A673 (cell line): ENCODE measurements at regions not wholly inside any gene's neighbourhood (a gene's known extent, or its start where the extent isn't known, plus 50 kb on each side); places are given as distances from the start of the nearest gene placed in this dataset.

Source experiments
- BruUV-seq: library from RNA; stranded (reverse); fragments of 400-500 nt; replicated peaks from 2 replicates; lab custom pipeline; 2021; lab: Mats Ljungman, UMichigan
- CTCF ChIA-PET: fragments of 300-600 bp; sonication (Branson Sonifier 250); formaldehyde crosslinking; loops from one replicate; lab custom pipeline; 2022; ENCODE audit warnings: antibody characterized with exemption; lab: Charles Lee
- POLR2A ChIA-PET: fragments of 300-600 bp; sonication (Branson Sonifier 250); formaldehyde crosslinking; loops from one replicate; lab custom pipeline; 2022; ENCODE audit warnings: antibody characterized with exemption; ENCODE audit not compliant: low non-redundant PET; lab: Charles Lee
- DNase-seq: peaks from one replicate; pipeline ENCODE4 v3.0.0-alpha.2; 2015; ENCODE audit warnings: low spot score
- H3K27ac ChIP-seq: fragments of 200-600 bp; sonication (generic); 2 replicates; pipeline ENCODE4 v1.5.1; 2016; ENCODE audit warnings: mixed run types, low read depth, mild to moderate bottlenecking, mixed read lengths, antibody characterized with exemption, low read length; ENCODE audit not compliant: poor library complexity, severe bottlenecking
- H3K27me3 ChIP-seq: fragments of 200-600 bp; sonication (generic); replicated peaks from 2 replicates; pipeline ENCODE4 v1.6.1; 2017; ENCODE audit warnings: mixed run types, low read depth, mild to moderate bottlenecking, mixed read lengths, antibody characterized with exemption, low read length; ENCODE audit not compliant: insufficient read depth, poor library complexity
- H3K36me3 ChIP-seq: fragments of 200-600 bp; sonication (generic); 2 replicates; pipeline ENCODE4 v1.6.1; 2016; ENCODE audit warnings: mixed run types, mild to moderate bottlenecking, mixed read lengths, antibody characterized with exemption, low read length; ENCODE audit not compliant: insufficient read depth, poor library complexity, severe bottlenecking
- H3K4me1 ChIP-seq: fragments of 200-600 bp; sonication (generic); 2 replicates; pipeline ENCODE4 v1.6.1; 2017; ENCODE audit warnings: mixed run types, mild to moderate bottlenecking, mixed read lengths, antibody characterized with exemption, low read length; ENCODE audit not compliant: insufficient read depth, poor library complexity, severe bottlenecking
- H3K4me3 ChIP-seq: fragments of 200-600 bp; sonication (generic); 2 replicates; pipeline ENCODE4 v1.5.1; 2016; ENCODE audit warnings: low read depth, mixed run types, mild to moderate bottlenecking, mixed read lengths, low read length; ENCODE audit not compliant: poor library complexity, severe bottlenecking
- H3K9me3 ChIP-seq: fragments of 200-600 bp; sonication (generic); 2 replicates; pipeline ENCODE4 v1.6.1; 2016; ENCODE audit warnings: mixed run types, low read depth, mild to moderate bottlenecking, mixed read lengths, antibody characterized with exemption, low read length; ENCODE audit not compliant: poor library complexity, severe bottlenecking
- EZH2 ChIP-seq: fragments of 200-600 bp; sonication (generic); IDR thresholded peaks from 2 replicates; pipeline ENCODE4 v1.6.1; 2017; ENCODE audit warnings: borderline replicate concordance, low read depth, mild to moderate bottlenecking, mixed read lengths, antibody characterized with exemption, low read length; ENCODE audit not compliant: poor library complexity, severe bottlenecking
- intact Hi-C: fragments of 100-400 bp; cut with micrococcal nuclease; formaldehyde crosslinking; loops from one replicate; pipeline ENCODE4 v1.10.0; 2022; ENCODE audit not compliant: unreplicated experiment
- TF ChIP-seq, protein P1 (sequence below): fragments of 300-800, 200-600 bp; sonication (generic); conservative IDR thresholded peaks from 2 replicates; pipeline ENCODE4 v1.5.1; 2017; ENCODE audit warnings: low read depth, mild to moderate bottlenecking, antibody characterized with exemption, low read length, moderate library complexity, mixed read lengths

DNA sequence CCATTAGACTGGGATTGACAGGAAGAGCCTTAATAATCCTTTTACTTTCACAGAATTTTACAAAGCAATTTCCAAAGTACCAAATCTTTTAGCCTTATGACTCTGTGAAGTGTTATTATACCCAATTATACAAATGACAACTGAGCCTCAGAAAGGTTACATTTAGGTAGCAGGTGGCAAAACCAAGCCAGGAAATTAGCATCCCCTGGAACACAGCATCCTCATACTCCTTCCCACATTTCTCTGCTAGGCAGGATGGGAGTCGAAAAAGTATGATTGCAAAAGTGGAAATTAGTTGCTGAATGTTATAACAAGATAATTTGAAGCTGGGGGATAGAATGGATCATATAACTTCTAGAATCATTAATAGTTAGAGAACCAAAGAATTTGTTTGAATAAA, 359.7 kb upstream of the PDGFD start:
- H3K36me3 ChIP-seq: no peaks in the 10 kb centered on the region
- no peaks in the 10 kb centered on the region for H3K4me1 ChIP-seq
- intact Hi-C loops: no loop called here
- DNase-seq: no peak
- H3K9me3 ChIP-seq: no peaks in the 10 kb centered on the region
- CTCF ChIA-PET: no interaction called here
- H3K4me3 ChIP-seq: no peak overlapping the region
- H3K27me3 ChIP-seq: no peaks in the 10 kb centered on the region
- BruUV-seq: no TSS peak
- TF ChIP-seq EZH2: no peak
- TF ChIP-seq, protein P1, sequence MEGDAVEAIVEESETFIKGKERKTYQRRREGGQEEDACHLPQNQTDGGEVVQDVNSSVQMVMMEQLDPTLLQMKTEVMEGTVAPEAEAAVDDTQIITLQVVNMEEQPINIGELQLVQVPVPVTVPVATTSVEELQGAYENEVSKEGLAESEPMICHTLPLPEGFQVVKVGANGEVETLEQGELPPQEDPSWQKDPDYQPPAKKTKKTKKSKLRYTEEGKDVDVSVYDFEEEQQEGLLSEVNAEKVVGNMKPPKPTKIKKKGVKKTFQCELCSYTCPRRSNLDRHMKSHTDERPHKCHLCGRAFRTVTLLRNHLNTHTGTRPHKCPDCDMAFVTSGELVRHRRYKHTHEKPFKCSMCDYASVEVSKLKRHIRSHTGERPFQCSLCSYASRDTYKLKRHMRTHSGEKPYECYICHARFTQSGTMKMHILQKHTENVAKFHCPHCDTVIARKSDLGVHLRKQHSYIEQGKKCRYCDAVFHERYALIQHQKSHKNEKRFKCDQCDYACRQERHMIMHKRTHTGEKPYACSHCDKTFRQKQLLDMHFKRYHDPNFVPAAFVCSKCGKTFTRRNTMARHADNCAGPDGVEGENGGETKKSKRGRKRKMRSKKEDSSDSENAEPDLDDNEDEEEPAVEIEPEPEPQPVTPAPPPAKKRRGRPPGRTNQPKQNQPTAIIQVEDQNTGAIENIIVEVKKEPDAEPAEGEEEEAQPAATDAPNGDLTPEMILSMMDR: no peak
- H3K27ac ChIP-seq: no peak overlapping the region
- POLR2A ChIA-PET: no interaction called here

DNA sequence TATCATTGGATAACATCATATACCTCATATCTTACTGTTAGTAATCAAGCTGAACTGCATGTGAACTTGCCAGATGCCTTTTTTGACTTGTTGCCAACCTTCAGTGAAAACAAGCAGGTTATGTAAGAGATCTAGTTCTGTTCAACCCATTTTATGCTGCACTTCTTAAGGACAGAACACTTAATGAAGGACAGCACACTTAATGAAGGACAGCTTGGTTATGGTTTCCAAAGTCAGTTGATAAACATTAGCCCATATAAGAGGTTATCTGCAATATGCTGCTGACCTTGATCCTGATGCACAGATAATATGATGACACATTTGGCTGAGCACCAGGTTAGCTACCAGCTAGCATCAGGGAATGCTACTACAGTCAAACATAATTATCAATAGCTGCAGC, 358.7 kb upstream of the PDGFD start:
- BruUV-seq: no TSS peak
- ChIA-PET POLR2A (no interaction called here), CTCF (no interaction called here)
- TF ChIP-seq EZH2: no peak
- TF ChIP-seq, protein P1: no peak
- no peak overlapping the region for H3K4me3 ChIP-seq
- H3K27ac ChIP-seq: no peak overlapping the region
- H3K4me1 ChIP-seq: no peaks in the 10 kb centered on the region
- intact Hi-C loops: no loop called here
- H3K36me3 ChIP-seq: no peaks in the 10 kb centered on the region
- H3K27me3 ChIP-seq: no peaks in the 10 kb centered on the region
- no peaks in the 10 kb centered on the region for H3K9me3 ChIP-seq
- DNase-seq: no peak

DNA sequence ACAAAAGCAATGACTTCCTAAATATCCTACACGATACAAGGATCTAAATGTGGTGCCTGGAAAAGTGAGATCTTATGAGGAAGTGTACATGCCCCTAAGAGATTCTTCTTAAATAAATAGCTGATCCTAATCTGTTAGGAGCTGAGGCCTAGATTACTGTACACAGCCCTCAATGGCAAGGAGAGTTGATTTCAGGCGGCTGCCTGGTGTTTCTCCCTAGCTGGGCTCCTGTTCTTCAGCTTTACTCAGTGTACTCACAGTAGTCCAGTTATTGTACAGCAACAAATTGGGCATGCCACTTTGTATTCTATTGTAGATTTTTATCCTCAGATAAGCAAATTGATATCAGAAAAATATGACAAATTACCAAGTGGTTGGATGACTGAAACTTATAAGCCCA, 358.2 kb upstream of the PDGFD start:
- TF ChIP-seq, protein P1: no peak
- TF ChIP-seq EZH2: no peak
- ChIA-PET CTCF (no interaction called here), POLR2A (no interaction called here)
- Histone ChIP-seq H3K36me3 (no peaks in the 10 kb centered on the region), H3K27me3 (no peaks in the 10 kb centered on the region), H3K27ac (no peak overlapping the region), H3K4me1 (no peaks in the 10 kb centered on the region), H3K9me3 (no peaks in the 10 kb centered on the region), H3K4me3 (no peak overlapping the region)
- no peak for DNase-seq
- intact Hi-C loops: no loop called here
- BruUV-seq: no TSS peak
